ENCODE measurements at regions not wholly inside any gene's neighbourhood (a gene's known extent, or its start where the extent isn't known, plus 50 kb on each side); places are given as distances from the start of the nearest gene placed in this dataset.

- TF ChIP-seq MLLT1 (IDR thresholded peaks at IDR 0.05) (no peak), STAT3 (IDR thresholded peaks at IDR 0.05; ENCODE audit: low read depth, low read length) (no peak), ZSCAN29 (IDR thresholded peaks at IDR 0.05) (no peak), CEBPB (IDR thresholded peaks at IDR 0.05; ENCODE audit: borderline replicate concordance in 1 of 2, low read depth in 2 of 2, low read length in 2 of 2) (no peak), RAD51 (IDR thresholded peaks at IDR 0.05) (no peak), MYC (IDR thresholded peaks at IDR 0.05; ENCODE audit: insufficient read depth, insufficient read length, insufficient replicate concordance, low read length, severe bottlenecking) (no peak), ZNF274 (IDR thresholded peaks at IDR 0.05; ENCODE audit: insufficient read depth, insufficient read length) (no peak)
These were observed 394.6 kb downstream of the C12orf75 start (continued) for GRCh38 chr12:105725054-105725453.

GRCh38 chr12:105729181-105729771 is 398.8 kb downstream of the C12orf75 start:
- Histone ChIP-seq H3K27ac (ENCODE audit: control insufficient read depth, insufficient read depth) (no peak overlapping the region), H3K9me3 (replicated peaks; ENCODE audit: control insufficient read depth, insufficient read depth, low read length) (no peaks in the 10 kb centered on the region), H3K36me3 (ENCODE audit: control insufficient read depth in 2 of 2, insufficient read depth in 2 of 2, low read length in 1 of 2) (no peaks in the 10 kb centered on the region), H3K4me2 (ENCODE audit: control insufficient read depth, insufficient read depth) (no peak overlapping the region), H3K27me3 (replicated peaks in 1 of 2; ENCODE audit: control insufficient read depth in 2 of 2, insufficient read depth in 2 of 2, low read length in 1 of 2) (peaks cover 0 to 3% of the 10 kb centered on the region in 2 experiments; a peak in 2 of 4 replicates), H3K9ac (ENCODE audit: control insufficient read depth, insufficient read depth, low read length) (no peak overlapping the region), H3K4me3 (no peak overlapping the region), H3K79me2 (ENCODE audit: control insufficient read depth, insufficient read depth, low read length) (no peaks in the 10 kb centered on the region), H2AFZ (ENCODE audit: control insufficient read depth, low read depth, low read length) (no peak overlapping the region), H4K20me1 (ENCODE audit: control insufficient read depth, insufficient read depth) (no peaks in the 10 kb centered on the region), H3K4me1 (ENCODE audit: control insufficient read depth, insufficient read depth, low read length) (no peaks in the 10 kb centered on the region)
- DNase-seq (ENCODE audit: low read depth, low spot score) (no peak), ATAC-seq (no peak), FAIRE-seq (no peak)
- intact Hi-C loops (cut with micrococcal nuclease; ENCODE audit: unreplicated experiment) (no loop called here), in situ Hi-C loops (cut with MboI) (no loop called here)
- SMC1A ChIA-PET (ENCODE audit: uncharacterized antibody, unreplicated experiment): no interaction called here
- CTCF ChIA-PET: interaction anchor here (0.6 to 0.9 kb wide), 3 partner anchors 15 to 154 kb away, joined by 3 read pairs; no protein-coding TSS in a partner anchor
- TF ChIP-seq EZH2 (IDR thresholded peaks at IDR 0.05; ENCODE audit: borderline replicate concordance, control insufficient read depth, low read depth, low read length) (no peak), USF1 (IDR thresholded peaks at IDR 0.05; ENCODE audit: borderline replicate concordance, extremely low read length, insufficient read depth, low read depth, low read length) (no peak), STAT1 (conservative IDR thresholded peaks at IDR 0.05) (no peak), SREBF1 (IDR thresholded peaks at IDR 0.05; ENCODE audit: low read length) (no peak), MEF2B (IDR thresholded peaks at IDR 0.05; ENCODE audit: partially characterized antibody, poor library complexity, severe bottlenecking) (no peak), RAD21 (IDR thresholded peaks at IDR 0.05; ENCODE audit: insufficient read depth, low read depth, low read length) (no peak)
- RAD21 ChIA-PET (ENCODE audit: unreplicated experiment): no interaction called here
- WGBS (ENCODE audit: insufficient coverage, insufficient replicate concordance, low lambda C conversion rate, missing lambda C conversion rate): 4% methylated on average over 2 of the region's 2 CpGs
- no TSS peak for BruUV-seq (replicated peaks)
- POLR2A ChIA-PET: no interaction called here
